Endothelial cell of umbilical vein (primary cell): ENCODE measurements at regions not wholly inside any gene's neighbourhood (a gene's known extent, or its start where the extent isn't known, plus 50 kb on each side); places are given as distances from the start of the nearest gene placed in this dataset.

ENCODE experiments used
- BruUV-seq: library from RNA; stranded (reverse); fragments of 400-500 nt; replicated peaks from 2 replicates; lab custom pipeline; 2021; lab: Mats Ljungman, UMichigan
- CTCF ChIA-PET: fragments of 300-600, 350-600 bp; sonication (Branson Sonifier 250); formaldehyde crosslinking; loops from one replicate; lab custom pipeline; 2021; ENCODE audit warnings: antibody characterized with exemption, inconsistent platforms; lab: Charles Lee
- POLR2A ChIA-PET: fragments of 300-600, 350-600 bp; sonication (Branson Sonifier 250); formaldehyde crosslinking; loops from one replicate; lab custom pipeline; 2021; ENCODE audit warnings: antibody characterized with exemption, inconsistent platforms; lab: Charles Lee
- DNase-seq: peaks from one replicate; pipeline ENCODE4 v3.0.0-alpha.2; 2011; ENCODE audit warnings: low read depth, low spot score
- FAIRE-seq: peaks from 2 replicates; lab custom pipeline; 2011; peaks lifted over from hg19 to GRCh38; lab: Jason Lieb, UNC
- H2AFZ ChIP-seq: 2 replicates; pipeline ENCODE4 v1.6.0; 2012; ENCODE audit warnings: low read depth, low read length, control low read depth, inconsistent platforms
- H3K27ac ChIP-seq: 2 replicates; pipeline ENCODE4 v1.5.1; 2011; ENCODE audit warnings: low read depth, mild to moderate bottlenecking, control low read depth, low read length, moderate library complexity; ENCODE audit not compliant: insufficient read depth
- H3K27me3 ChIP-seq, 2 experiments: 2 replicates each; pipeline versions ENCODE4 v1.6.0 to v1.6.1; 2011; ENCODE audit warnings: low read length in 2 of 2, mixed read lengths in 1 of 2; ENCODE audit not compliant: control insufficient read depth in 2 of 2, insufficient read depth in 2 of 2
- H3K36me3 ChIP-seq, 2 experiments: 2 replicates in 1 of 2; 3 replicates in 1 of 2; pipeline ENCODE4 v1.5.1; 2011; ENCODE audit warnings: low read length in 2 of 2, mild to moderate bottlenecking in 1 of 2, moderate library complexity in 1 of 2; ENCODE audit not compliant: control insufficient read depth in 2 of 2, insufficient read depth in 2 of 2; ENCODE audit errors: extremely low read depth in 1 of 2
- H3K4me1 ChIP-seq: 3 replicates; pipeline ENCODE4 v1.5.1; 2011; ENCODE audit warnings: mild to moderate bottlenecking, low read length; ENCODE audit not compliant: control insufficient read depth, insufficient read depth; ENCODE audit errors: extremely low read depth
- H3K4me2 ChIP-seq: 2 replicates; pipeline ENCODE4 v1.6.1; 2011; ENCODE audit warnings: low read length, control low read depth, mixed read lengths; ENCODE audit not compliant: insufficient read depth
- H3K4me3 ChIP-seq, 3 experiments: fragments of 200-600 bp in 1 of 3; sonication (generic), shearing (Covaris generic) in 1 of 3; replicated peaks in 1 of 3; 2 replicates each; pipeline ENCODE4 v1.5.1; 2011 to 2016; ENCODE audit warnings: control low read depth in 3 of 3, low read length in 3 of 3, mild to moderate bottlenecking in 2 of 3, inconsistent platforms in 1 of 3, low read depth in 1 of 3, moderate library complexity in 1 of 3; ENCODE audit not compliant: insufficient read depth in 1 of 3
- H3K79me2 ChIP-seq: 2 replicates; pipeline ENCODE4 v1.6.0; 2012; ENCODE audit warnings: low read length, inconsistent platforms; ENCODE audit not compliant: control insufficient read depth, insufficient read depth
- H3K9ac ChIP-seq: replicated peaks from 2 replicates; pipeline ENCODE3; 2011; ENCODE audit warnings: low read length, control low read depth; ENCODE audit not compliant: insufficient read depth; ENCODE audit errors: extremely low read depth
- H3K9me1 ChIP-seq: replicated peaks from 3 replicates; pipeline ENCODE4 v1.6.0; 2011; ENCODE audit warnings: mild to moderate bottlenecking, low read length; ENCODE audit not compliant: control insufficient read depth, insufficient read depth; ENCODE audit errors: extremely low read depth
- H3K9me3 ChIP-seq: replicated peaks from 2 replicates; pipeline ENCODE4 v1.5.1; 2012; ENCODE audit warnings: low read length, inconsistent platforms; ENCODE audit not compliant: control insufficient read depth, insufficient read depth
- H4K20me1 ChIP-seq: replicated peaks from 2 replicates; pipeline ENCODE3; 2011; ENCODE audit warnings: mild to moderate bottlenecking, low read length; ENCODE audit not compliant: control insufficient read depth, insufficient read depth; ENCODE audit errors: extremely low read depth
- CTCF ChIP-seq, 2 donors: IDR thresholded peaks; 1 replicate in 1 of 2; 2 replicates in 1 of 2; pipeline ENCODE4 v1.5.1; 2011; ENCODE audit warnings: low read length in 2 of 2, mild to moderate bottlenecking in 2 of 2, moderate library complexity in 2 of 2, control low read depth in 1 of 2, inconsistent platforms in 1 of 2, low read depth in 1 of 2; ENCODE audit not compliant: insufficient read depth in 1 of 2; ENCODE audit errors: extremely low read depth in 1 of 2
- FOS ChIP-seq: IDR thresholded peaks from 2 replicates; pipeline ENCODE4 v1.6.1; 2011; ENCODE audit warnings: mild to moderate bottlenecking, low read length, moderate library complexity, borderline replicate concordance; ENCODE audit not compliant: insufficient read depth
- GATA2 ChIP-seq: IDR thresholded peaks from 2 replicates; pipeline ENCODE4 v1.7.0; 2011; ENCODE audit warnings: low read depth, mild to moderate bottlenecking, moderate library complexity, mixed read lengths, low read length; ENCODE audit not compliant: insufficient read length, insufficient read depth
- JUN ChIP-seq: IDR thresholded peaks from 2 replicates; pipeline ENCODE4 v1.6.1; 2011; ENCODE audit warnings: borderline replicate concordance, low read depth; ENCODE audit not compliant: insufficient read length, insufficient read depth
- MAX ChIP-seq: IDR thresholded peaks from 2 replicates; pipeline ENCODE4 v1.6.1; 2011; ENCODE audit not compliant: insufficient read depth, insufficient read length
- MYC ChIP-seq: IDR thresholded peaks from one replicate; pipeline ENCODE4 v1.6.1; 2011; ENCODE audit warnings: mild to moderate bottlenecking, low read depth, low read length
- POLR2A ChIP-seq: IDR thresholded peaks from 2 replicates; pipeline ENCODE4 v1.6.1; 2012; ENCODE audit warnings: low read depth, mild to moderate bottlenecking, control low read depth, low read length
- POLR2AphosphoS5 ChIP-seq: IDR thresholded peaks from 2 replicates; pipeline ENCODE4 v1.6.1; 2012; ENCODE audit warnings: low read depth, mild to moderate bottlenecking, control low read depth, low read length, moderate library complexity; ENCODE audit not compliant: insufficient read depth
- dilution Hi-C: fragments of 300-500 bp; cut with MboI; formaldehyde crosslinking; loops from one replicate; pipeline ENCODE4 v1.15.0; 2019; ENCODE audit warnings: low sequenced_read_pairs; ENCODE audit not compliant: extremely low pct_ligation_motif_present
- intact Hi-C: fragments of 100-400 bp; cut with micrococcal nuclease; formaldehyde crosslinking; loops from one replicate; pipeline ENCODE4 v1.10.0; 2022

GRCh38 chr6:51098791-51099190 is 280.1 kb downstream of the TFAP2B start:
- dilution Hi-C loops = no loop called here
- no TSS peak for BruUV-seq
- DNase-seq = no peak

More at GRCh38 chr6:51098791-51099190, 280.1 kb downstream of the TFAP2B start:
- H3K9me1 ChIP-seq = no peaks in the 10 kb centered on the region
- ChIA-PET CTCF (no interaction called here), POLR2A (no interaction called here)
- no peak overlapping the region for H3K9ac ChIP-seq
- H3K4me3 ChIP-seq = no peak overlapping the region
- H3K27ac ChIP-seq = no peak overlapping the region
- FAIRE-seq = no peak
- no peak overlapping the region for H3K4me2 ChIP-seq
- H3K4me1 ChIP-seq = no peaks in the 10 kb centered on the region
- H3K79me2 ChIP-seq = no peaks in the 10 kb centered on the region
- peaks cover 5% of the 10 kb centered on the region for H3K9me3 ChIP-seq
- H2AFZ ChIP-seq = no peak overlapping the region
- H3K36me3 ChIP-seq = no peaks in the 10 kb centered on the region
- no peaks in the 10 kb centered on the region for H3K27me3 ChIP-seq
- no peaks in the 10 kb centered on the region for H4K20me1 ChIP-seq
- TF ChIP-seq POLR2AphosphoS5 (no peak), JUN (no peak), POLR2A (no peak), MAX (no peak), CTCF (IDR thresholded peaks at IDR 0.05; ENCODE audit: extremely low read depth in 1 of 2, insufficient read depth in 1 of 2, low read depth in 1 of 2, low read length in 2 of 2) (no peak), MYC (no peak), GATA2 (no peak), FOS (no peak)
- intact Hi-C loops = no loop called here
